Stimulated activated CD8-positive, alpha-beta memory T cell treated with anti-CD3 and anti-CD28 coated beads, Interleukin-2, amount 100 ng/mL, for 48 hours (primary cell): ENCODE measurements at regions not wholly inside any gene's neighbourhood (a gene's known extent, or its start where the extent isn't known, plus 50 kb on each side); places are given as distances from the start of the nearest gene placed in this dataset.

Experiments used
- DNase-seq, 2 donors: peaks; one replicate each; pipeline ENCODE4 v3.0.0-alpha.2; 2020; ENCODE audit warnings: low read depth in 2 of 2

GRCh38 chr9:38286357-38286756 lies 106.1 kb upstream of the ALDH1B1 start:
- no peak for DNase-seq

- DNase-seq = no peak
Measured at GRCh38 chr9:38285236-38285635, 107.3 kb upstream of the ALDH1B1 start.

- no peak for DNase-seq
Measured at GRCh38 chr9:38284588-38285051, 107.9 kb upstream of the ALDH1B1 start.

GRCh38 chr9:38284039-38284575 lies 108.4 kb upstream of the ALDH1B1 start:
- DNase-seq = no peak

GRCh38 chr9:38282756-38283155 lies 109.7 kb upstream of the ALDH1B1 start:
- no peak for DNase-seq

GRCh38 chr9:38281917-38282316 lies 110.6 kb upstream of the ALDH1B1 start:
- no peak for DNase-seq

GRCh38 chr9:38281196-38281595 lies 111.3 kb upstream of the ALDH1B1 start:
- no peak for DNase-seq

- DNase-seq = no peak
Measured at GRCh38 chr9:38280251-38280800, 112.2 kb upstream of the ALDH1B1 start.

- no peak for DNase-seq
Measured at GRCh38 chr9:38278931-38279679, 113.4 kb upstream of the ALDH1B1 start.

- DNase-seq = no peak
Measured at GRCh38 chr9:38278457-38278856, 114.0 kb upstream of the ALDH1B1 start.

GRCh38 chr9:38277601-38278200 lies 114.8 kb upstream of the ALDH1B1 start:
- no peak for DNase-seq

GRCh38 chr9:38276771-38277439 lies 115.6 kb upstream of the ALDH1B1 start:
- DNase-seq = no peak

- DNase-seq = no peak
Measured at GRCh38 chr9:38274800-38275199, 117.7 kb upstream of the ALDH1B1 start.

GRCh38 chr9:38272710-38273109 lies 119.8 kb upstream of the ALDH1B1 start:
- no peak for DNase-seq

- DNase-seq = no peak
Measured at GRCh38 chr9:38271666-38272241, 120.7 kb upstream of the ALDH1B1 start.

- DNase-seq = no peak
Measured at GRCh38 chr9:38269775-38270174, 122.7 kb upstream of the ALDH1B1 start.

GRCh38 chr9:38263532-38263931 lies 129.0 kb upstream of the ALDH1B1 start:
- no peak for DNase-seq

- no peak for DNase-seq
Measured at GRCh38 chr9:38259519-38260218, 132.8 kb upstream of the ALDH1B1 start.

GRCh38 chr9:38259056-38259455 lies 133.4 kb upstream of the ALDH1B1 start:
- no peak for DNase-seq

- DNase-seq = no peak
Measured at GRCh38 chr9:38257626-38258215, 134.8 kb upstream of the ALDH1B1 start.

GRCh38 chr9:38256461-38256860 lies 136.0 kb upstream of the ALDH1B1 start:
- DNase-seq = no peak
